ENCODE measurements at regions not wholly inside any gene's neighbourhood (a gene's known extent, or its start where the extent isn't known, plus 50 kb on each side); places are given as distances from the start of the nearest gene placed in this dataset.

DNA sequence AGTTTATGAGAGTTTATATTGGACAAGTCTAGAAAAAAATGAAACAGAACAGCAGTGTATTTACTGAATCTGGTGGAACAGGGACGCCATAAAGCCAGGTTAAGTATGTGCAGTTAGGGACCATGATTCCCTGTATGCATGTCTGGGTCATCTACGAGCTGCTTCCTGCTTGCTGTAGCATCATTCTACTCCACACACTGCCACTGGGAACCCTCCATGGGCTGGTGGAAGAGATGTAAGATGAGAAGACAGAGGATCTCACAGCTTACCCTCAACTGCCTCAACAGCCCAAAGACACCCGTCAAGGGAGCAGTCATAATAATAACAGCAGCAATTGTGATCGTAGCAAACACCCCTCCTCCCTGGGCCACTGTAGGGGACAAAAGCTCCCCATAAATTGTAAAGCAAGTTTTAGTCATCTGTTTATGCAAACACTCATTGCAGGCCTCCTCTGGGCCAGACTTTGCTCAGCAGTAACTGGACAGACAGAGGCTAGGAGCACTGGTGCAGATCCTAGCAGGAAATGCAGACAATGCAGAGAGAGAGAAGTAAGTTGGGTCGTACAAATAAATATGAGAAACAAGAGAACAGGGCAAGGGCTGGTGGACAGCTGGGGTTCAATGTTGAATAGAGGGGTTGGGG is 188.0 kb downstream of the SOX9 start:
- no peak for DNase-seq
- H3K4me3 ChIP-seq (ENCODE audit: low read depth, low read length), result no peak overlapping the region
- in situ Hi-C loops (cut with HindIII; ENCODE audit: low pct_ligation_motif_present, low sequenced_read_pairs), result no loop called here
- no peak for TF ChIP-seq CTCF (IDR thresholded peaks at IDR 0.05; ENCODE audit: low read depth, low read length, missing control alignments)
- H3K27ac ChIP-seq, result no peak overlapping the region
- H3K36me3 ChIP-seq (replicated peaks), result no peaks in the 10 kb centered on the region
- no peaks in the 10 kb centered on the region for H3K27me3 ChIP-seq (replicated peaks)

GRCh38 chr17:72311004-72311403 is 190.2 kb downstream of the SOX9 start:
- Histone ChIP-seq H3K4me3 (ENCODE audit: low read depth, low read length) (no peak overlapping the region), H3K36me3 (replicated peaks) (no peaks in the 10 kb centered on the region), H3K27ac (no peak overlapping the region), H3K27me3 (replicated peaks) (no peaks in the 10 kb centered on the region)
- no peak for TF ChIP-seq CTCF (IDR thresholded peaks at IDR 0.05; ENCODE audit: low read depth, low read length, missing control alignments)
- in situ Hi-C loops (cut with HindIII; ENCODE audit: low pct_ligation_motif_present, low sequenced_read_pairs), result no loop called here
- no peak for DNase-seq

DNA sequence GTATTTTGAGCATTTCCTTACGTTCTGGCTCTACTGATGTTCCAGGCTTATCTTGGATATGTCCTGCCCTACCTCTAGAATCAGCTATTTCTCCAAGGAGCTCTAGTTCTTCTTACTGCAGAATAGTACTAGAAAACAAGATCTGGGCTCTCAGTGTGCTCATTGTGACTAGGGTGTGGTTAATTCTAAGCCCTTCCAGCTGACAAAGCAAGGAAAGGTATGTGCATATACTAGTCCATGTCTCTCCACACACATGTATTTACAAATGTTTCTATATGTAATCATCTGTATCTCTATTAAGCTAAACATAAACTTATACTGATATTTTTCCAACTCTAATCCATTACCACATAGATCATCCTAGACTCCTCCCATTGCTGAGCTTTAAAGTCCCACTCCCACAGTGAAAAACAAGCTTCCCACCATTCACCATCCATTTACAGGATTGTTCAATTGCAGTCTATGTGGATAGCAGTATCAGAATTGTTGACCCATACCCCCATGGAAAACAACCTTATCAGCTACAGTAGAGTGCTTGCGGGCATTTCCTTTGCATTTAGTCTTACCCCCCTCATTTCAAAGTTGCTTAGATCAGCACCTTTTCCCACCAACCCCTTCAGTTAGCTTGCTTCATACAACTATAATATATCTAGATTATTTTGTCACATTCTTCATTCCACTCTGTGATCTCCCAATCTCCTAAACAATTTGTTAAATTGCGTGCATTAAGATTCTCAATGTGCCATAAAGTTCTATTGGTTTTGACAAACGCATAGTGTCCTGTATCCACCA is 194.5 kb downstream of the SOX9 start:
- Histone ChIP-seq H3K27me3 (replicated peaks) (no peaks in the 10 kb centered on the region), H3K4me3 (ENCODE audit: low read depth, low read length) (no peak overlapping the region), H3K27ac (no peak overlapping the region), H3K36me3 (replicated peaks) (no peaks in the 10 kb centered on the region)
- no peak for TF ChIP-seq CTCF (IDR thresholded peaks at IDR 0.05; ENCODE audit: low read depth, low read length, missing control alignments)
- in situ Hi-C loops (cut with HindIII; ENCODE audit: low pct_ligation_motif_present, low sequenced_read_pairs), result no loop called here
- no peak for DNase-seq

DNA sequence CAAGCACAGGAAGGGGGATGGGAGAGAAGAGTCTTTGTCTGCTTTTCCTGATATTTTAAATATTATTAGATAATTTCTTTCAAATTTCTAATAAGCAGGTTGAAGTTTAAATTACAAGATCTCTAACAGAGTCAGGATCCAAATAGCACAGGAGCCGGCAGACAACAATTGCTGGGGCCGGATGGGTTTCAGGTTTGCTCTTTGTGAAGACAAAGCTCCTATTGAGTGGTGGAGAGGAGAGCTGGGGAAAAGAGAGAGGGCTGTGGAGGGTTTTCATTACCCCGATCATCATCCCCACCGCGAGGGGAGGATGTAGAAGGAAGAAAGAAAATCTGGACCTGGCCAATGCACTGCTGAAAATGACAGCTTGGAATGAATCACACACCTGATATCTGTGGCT is 197.3 kb downstream of the SOX9 start:
- Histone ChIP-seq H3K4me3 (ENCODE audit: low read depth, low read length) (no peak overlapping the region), H3K27ac (no peak overlapping the region), H3K27me3 (replicated peaks) (no peaks in the 10 kb centered on the region), H3K36me3 (replicated peaks) (no peaks in the 10 kb centered on the region)
- TF ChIP-seq CTCF (IDR thresholded peaks at IDR 0.05; ENCODE audit: low read depth, low read length, missing control alignments), result no peak
- DNase-seq, result no peak
- in situ Hi-C loops (cut with HindIII; ENCODE audit: low pct_ligation_motif_present, low sequenced_read_pairs), result no loop called here

GRCh38 chr17:72321896-72322295 is 201.1 kb downstream of the SOX9 start:
- no peak for TF ChIP-seq CTCF (IDR thresholded peaks at IDR 0.05; ENCODE audit: low read depth, low read length, missing control alignments)
- Histone ChIP-seq H3K27me3 (replicated peaks) (no peaks in the 10 kb centered on the region), H3K27ac (no peak overlapping the region), H3K4me3 (ENCODE audit: low read depth, low read length) (no peak overlapping the region), H3K36me3 (replicated peaks) (no peaks in the 10 kb centered on the region)
- in situ Hi-C loops (cut with HindIII; ENCODE audit: low pct_ligation_motif_present, low sequenced_read_pairs), result no loop called here
- DNase-seq, result no peak

All from brain microvascular endothelial cell (primary cell).